ENCODE measurements at regions not wholly inside any gene's neighbourhood (a gene's known extent, or its start where the extent isn't known, plus 50 kb on each side); places are given as distances from the start of the nearest gene placed in this dataset.

DNA sequence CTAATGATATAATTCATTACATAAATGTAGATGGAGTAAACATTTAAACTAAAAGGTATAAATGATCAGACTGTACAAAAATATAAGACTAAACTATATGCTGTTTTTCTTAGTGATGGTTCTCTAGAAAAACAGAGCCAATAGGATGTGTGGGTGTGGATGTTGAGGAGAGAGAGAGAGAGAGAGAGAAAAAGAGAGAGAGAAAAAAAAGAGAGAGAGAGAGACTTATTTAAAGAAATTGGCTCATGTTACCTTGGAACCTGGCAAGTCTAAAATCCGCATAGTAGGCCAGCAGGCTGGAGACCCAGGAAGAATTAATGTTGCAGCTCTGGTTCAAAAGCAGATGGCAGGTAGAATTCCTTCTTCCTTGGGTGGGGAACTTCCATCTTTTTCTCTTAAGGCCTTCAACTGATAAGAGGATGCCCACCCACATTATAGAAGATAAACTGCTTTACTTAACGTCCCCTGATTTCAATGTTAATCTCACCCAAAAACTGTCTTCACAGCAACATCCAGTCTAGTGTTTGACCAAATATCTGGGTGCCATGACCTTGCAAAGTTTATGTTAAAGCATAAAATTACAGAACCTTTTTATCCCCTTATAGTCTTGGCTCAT, 74.3 kb upstream of the KCNJ15 start:
- TF ChIP-seq, protein P1, sequence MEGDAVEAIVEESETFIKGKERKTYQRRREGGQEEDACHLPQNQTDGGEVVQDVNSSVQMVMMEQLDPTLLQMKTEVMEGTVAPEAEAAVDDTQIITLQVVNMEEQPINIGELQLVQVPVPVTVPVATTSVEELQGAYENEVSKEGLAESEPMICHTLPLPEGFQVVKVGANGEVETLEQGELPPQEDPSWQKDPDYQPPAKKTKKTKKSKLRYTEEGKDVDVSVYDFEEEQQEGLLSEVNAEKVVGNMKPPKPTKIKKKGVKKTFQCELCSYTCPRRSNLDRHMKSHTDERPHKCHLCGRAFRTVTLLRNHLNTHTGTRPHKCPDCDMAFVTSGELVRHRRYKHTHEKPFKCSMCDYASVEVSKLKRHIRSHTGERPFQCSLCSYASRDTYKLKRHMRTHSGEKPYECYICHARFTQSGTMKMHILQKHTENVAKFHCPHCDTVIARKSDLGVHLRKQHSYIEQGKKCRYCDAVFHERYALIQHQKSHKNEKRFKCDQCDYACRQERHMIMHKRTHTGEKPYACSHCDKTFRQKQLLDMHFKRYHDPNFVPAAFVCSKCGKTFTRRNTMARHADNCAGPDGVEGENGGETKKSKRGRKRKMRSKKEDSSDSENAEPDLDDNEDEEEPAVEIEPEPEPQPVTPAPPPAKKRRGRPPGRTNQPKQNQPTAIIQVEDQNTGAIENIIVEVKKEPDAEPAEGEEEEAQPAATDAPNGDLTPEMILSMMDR (IDR thresholded peaks at IDR 0.05; ENCODE audit: low read depth, low read length) = no peak
- TF ChIP-seq MAX (IDR thresholded peaks at IDR 0.05; ENCODE audit: low read depth, low read length) = no peak

Measured in NB4 (cell line).